ENCODE measurements at regions not wholly inside any gene's neighbourhood (a gene's known extent, or its start where the extent isn't known, plus 50 kb on each side); places are given as distances from the start of the nearest gene placed in this dataset.
A peak's percentile ranks its signal among the peaks of the same experiment; 100 is the strongest.

DNA sequence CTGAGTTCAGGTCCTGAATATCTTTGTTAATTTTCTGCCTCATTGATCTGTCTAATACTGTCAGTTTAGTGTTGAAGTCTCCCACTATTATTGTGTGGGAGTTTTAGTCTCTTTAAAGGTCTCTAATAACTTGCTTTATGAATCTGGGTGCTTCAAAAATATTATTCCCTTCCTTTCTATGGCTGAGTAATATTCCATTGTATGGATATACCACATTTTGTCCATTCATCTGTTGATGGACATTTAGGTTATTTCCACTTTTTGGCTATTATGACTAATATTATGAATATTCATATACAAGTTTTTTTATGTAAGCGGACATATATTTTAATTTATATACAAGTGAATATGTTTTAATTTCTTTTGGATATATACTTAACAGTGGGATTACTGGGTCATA lies 82.7 kb downstream of the SDR9C7 start:
- H3K27ac Mint-ChIP-seq (ENCODE audit: unreplicated experiment) = no peak overlapping the region
- Histone ChIP-seq H3K4me3 (ENCODE audit: low read depth, low read length) (no peak overlapping the region), H3K36me3 (ENCODE audit: control insufficient read depth, insufficient read depth, low read length) (no peaks in the 10 kb centered on the region), H3K27me3 (replicated peaks; ENCODE audit: control insufficient read depth, insufficient read depth, low read length) (no peaks in the 10 kb centered on the region), H3K4me1 (no peaks in the 10 kb centered on the region), H3K9me3 (peaks cover 13% of the 10 kb centered on the region)
- DNase-seq = no peak
- H3K4me3 Mint-ChIP-seq (ENCODE audit: unreplicated experiment) = no peak overlapping the region
- no TSS peak for BruUV-seq (replicated peaks)
- ChIA-PET POLR2A (no interaction called here), CTCF (no interaction called here)
- no peaks in the 10 kb centered on the region for H3K4me1 Mint-ChIP-seq (ENCODE audit: low read depth, unreplicated experiment)
- peaks cover 2% of the 10 kb centered on the region for H3K27me3 Mint-ChIP-seq (ENCODE audit: insufficient read depth, unreplicated experiment)
- intact Hi-C loops (cut with micrococcal nuclease; ENCODE audit: unreplicated experiment) = no loop called here
- peaks cover 6% of the 10 kb centered on the region for H3K36me3 Mint-ChIP-seq (ENCODE audit: insufficient read depth, unreplicated experiment)
- H3K9me3 Mint-ChIP-seq (ENCODE audit: unreplicated experiment) = peaks cover 11% of the 10 kb centered on the region
- no peak for TF ChIP-seq CTCF (IDR thresholded peaks at IDR 0.05; ENCODE audit: insufficient read depth in 1 of 2, low read depth in 1 of 2, low read length in 1 of 2, severe bottlenecking in 1 of 2, unreplicated experiment in 1 of 2)

GRCh38 chr12:56840922-56841321 lies 77.8 kb downstream of the HSD17B6 start:
- H3K27me3 ChIP-seq (replicated peaks; ENCODE audit: control insufficient read depth, insufficient read depth, low read length) = no peaks in the 10 kb centered on the region
- no peak for DNase-seq
- CTCF ChIA-PET = interaction anchor here (1.4 to 2.5 kb wide), 4 partner anchors 145 to 271 kb away, joined by 3 to 20 read pairs (median 14); no protein-coding TSS in a partner anchor
- H3K27ac Mint-ChIP-seq (ENCODE audit: unreplicated experiment) = no peak overlapping the region
- no peaks in the 10 kb centered on the region for H3K9me3 Mint-ChIP-seq (ENCODE audit: unreplicated experiment)
- H3K4me1 Mint-ChIP-seq (ENCODE audit: low read depth, unreplicated experiment) = no peaks in the 10 kb centered on the region
- POLR2A ChIA-PET = no interaction called here
- H3K36me3 Mint-ChIP-seq (ENCODE audit: insufficient read depth, unreplicated experiment) = no peaks in the 10 kb centered on the region
- TF ChIP-seq CTCF (IDR thresholded peaks at IDR 0.05; ENCODE audit: insufficient read depth in 1 of 2, low read depth in 1 of 2, low read length in 1 of 2, severe bottlenecking in 1 of 2, unreplicated experiment in 1 of 2) = no peak
- BruUV-seq (replicated peaks) = no TSS peak
- peaks cover 10% of the 10 kb centered on the region for H3K27me3 Mint-ChIP-seq (ENCODE audit: insufficient read depth, unreplicated experiment)
- no peaks in the 10 kb centered on the region for H3K36me3 ChIP-seq (ENCODE audit: control insufficient read depth, insufficient read depth, low read length)
- intact Hi-C loops (cut with micrococcal nuclease; ENCODE audit: unreplicated experiment) = loop anchor here (1.0 to 2.0 kb wide), 3 partner anchors 146 to 272 kb away; no protein-coding TSS in a partner anchor
- no peaks in the 10 kb centered on the region for H3K4me1 ChIP-seq
- no peaks in the 10 kb centered on the region for H3K9me3 ChIP-seq
- H3K4me3 ChIP-seq (ENCODE audit: low read depth, low read length) = no peak overlapping the region
- no peak overlapping the region for H3K4me3 Mint-ChIP-seq (ENCODE audit: unreplicated experiment)

DNA sequence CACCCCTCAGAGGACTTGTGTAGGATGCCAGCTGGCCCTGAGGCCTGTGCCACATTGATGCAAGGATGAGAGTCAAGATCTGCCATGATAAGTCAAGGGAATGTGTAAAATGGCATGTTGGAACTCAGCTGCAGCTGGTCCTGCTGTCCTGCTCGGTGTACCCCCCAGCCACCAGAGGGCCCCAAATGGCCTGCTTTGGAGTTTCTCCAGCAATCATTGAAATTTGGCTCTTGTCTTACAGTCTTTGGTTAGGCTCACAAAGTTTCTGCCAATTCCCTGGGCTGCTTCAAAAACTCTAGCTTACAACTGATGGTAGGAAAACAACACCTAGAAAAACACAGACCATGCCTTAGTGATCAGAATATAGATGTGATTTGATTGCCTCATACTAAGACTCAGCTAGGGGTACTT lies 76.8 kb downstream of the HSD17B6 start:
- BruUV-seq (replicated peaks) = no TSS peak
- no peaks in the 10 kb centered on the region for H3K27me3 ChIP-seq (replicated peaks; ENCODE audit: control insufficient read depth, insufficient read depth, low read length)
- H3K4me1 ChIP-seq = no peaks in the 10 kb centered on the region
- H3K36me3 Mint-ChIP-seq (ENCODE audit: insufficient read depth, unreplicated experiment) = no peaks in the 10 kb centered on the region
- no peak overlapping the region for H3K4me3 ChIP-seq (ENCODE audit: low read depth, low read length)
- no peak overlapping the region for H3K27ac Mint-ChIP-seq (ENCODE audit: unreplicated experiment)
- ChIA-PET CTCF (interaction anchor here (0.6 to 2.5 kb wide), 5 partner anchors 146 to 275 kb away, joined by 3 to 20 read pairs (median 14); no protein-coding TSS in a partner anchor), POLR2A (no interaction called here)
- H3K9me3 ChIP-seq = no peaks in the 10 kb centered on the region
- no peak overlapping the region for H3K4me3 Mint-ChIP-seq (ENCODE audit: unreplicated experiment)
- H3K4me1 Mint-ChIP-seq (ENCODE audit: low read depth, unreplicated experiment) = no peaks in the 10 kb centered on the region
- no peaks in the 10 kb centered on the region for H3K9me3 Mint-ChIP-seq (ENCODE audit: unreplicated experiment)
- H3K36me3 ChIP-seq (ENCODE audit: control insufficient read depth, insufficient read depth, low read length) = no peaks in the 10 kb centered on the region
- peak; percentile 73 to 88 for TF ChIP-seq CTCF (IDR thresholded peaks at IDR 0.05; ENCODE audit: insufficient read depth in 1 of 2, low read depth in 1 of 2, low read length in 1 of 2, severe bottlenecking in 1 of 2, unreplicated experiment in 1 of 2)
- intact Hi-C loops (cut with micrococcal nuclease; ENCODE audit: unreplicated experiment) = loop anchor here (1.0 to 2.0 kb wide), 3 partner anchors 147 to 273 kb away; no protein-coding TSS in a partner anchor
- DNase-seq = peak; percentile 67 to 77
- peaks cover 7% of the 10 kb centered on the region for H3K27me3 Mint-ChIP-seq (ENCODE audit: insufficient read depth, unreplicated experiment)

Measured in Caco-2 (cell line).